ENCODE measurements at regions not wholly inside any gene's neighbourhood (a gene's known extent, or its start where the extent isn't known, plus 50 kb on each side); places are given as distances from the start of the nearest gene placed in this dataset.

DNA sequence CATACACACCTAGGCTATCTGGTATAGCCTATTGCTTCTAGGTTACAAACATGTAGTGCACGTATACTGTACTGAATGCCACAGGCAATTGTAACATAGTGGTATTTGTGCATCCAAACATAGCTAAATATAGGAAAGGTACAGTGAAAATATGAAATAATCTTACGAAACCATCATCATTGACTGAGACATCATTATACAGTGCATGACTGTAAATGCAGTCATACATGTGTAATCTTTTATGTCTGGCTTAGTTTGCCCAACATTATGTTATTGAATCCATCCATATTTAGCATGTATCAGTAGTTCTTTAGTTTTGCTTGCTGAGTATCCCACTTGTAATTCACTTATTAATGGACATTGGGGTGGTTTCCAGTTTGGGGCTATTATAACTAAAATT is 124.9 kb downstream of the CYLD start:
- DNase-seq, result no peak

DNA sequence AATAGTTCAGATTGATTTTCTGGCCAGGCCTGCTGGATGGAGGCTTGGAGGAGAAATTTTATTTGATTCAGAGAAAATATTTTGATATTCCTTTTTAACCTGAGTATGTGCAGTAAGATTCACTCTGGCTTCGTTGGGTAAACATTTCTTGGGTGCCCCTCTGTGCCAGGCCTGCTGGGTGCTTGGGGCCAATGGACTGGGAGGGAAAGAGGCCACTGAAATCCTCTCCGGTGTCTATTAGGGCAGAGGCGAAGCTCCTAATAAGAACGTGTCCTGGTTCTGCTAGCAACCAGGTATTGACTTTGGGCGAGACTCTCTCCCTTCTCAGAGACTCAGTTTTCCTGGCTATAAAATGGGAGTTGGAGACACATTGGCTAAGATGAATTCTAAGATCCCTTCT is 122.5 kb downstream of the CYLD start:
- DNase-seq, result no peak

DNA sequence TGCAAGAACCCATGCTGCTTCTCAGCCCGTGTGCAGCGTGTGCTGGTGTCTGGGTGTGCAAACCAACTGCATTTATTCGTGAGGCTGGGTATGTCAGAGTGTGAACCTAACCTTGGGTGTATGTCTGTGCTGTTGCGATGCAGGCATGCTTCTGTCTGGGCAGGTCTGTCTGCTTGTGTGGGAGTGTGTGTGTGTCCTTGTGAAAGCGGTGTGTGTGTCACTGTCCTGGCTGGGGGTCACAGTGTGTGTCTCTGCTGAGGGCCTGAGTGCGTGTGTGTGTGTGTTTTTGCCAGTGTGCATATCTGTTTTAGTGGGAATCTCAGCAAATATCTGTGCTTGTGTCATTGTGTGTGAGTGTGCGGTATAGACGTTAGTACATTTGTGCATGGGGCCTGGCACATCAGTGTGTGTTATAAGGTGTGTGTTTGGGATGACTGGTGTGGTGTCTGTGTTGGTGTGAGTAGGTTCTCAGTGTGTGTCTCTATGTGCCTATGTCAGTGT is 121.8 kb downstream of the CYLD start:
- DNase-seq, result no peak

DNA sequence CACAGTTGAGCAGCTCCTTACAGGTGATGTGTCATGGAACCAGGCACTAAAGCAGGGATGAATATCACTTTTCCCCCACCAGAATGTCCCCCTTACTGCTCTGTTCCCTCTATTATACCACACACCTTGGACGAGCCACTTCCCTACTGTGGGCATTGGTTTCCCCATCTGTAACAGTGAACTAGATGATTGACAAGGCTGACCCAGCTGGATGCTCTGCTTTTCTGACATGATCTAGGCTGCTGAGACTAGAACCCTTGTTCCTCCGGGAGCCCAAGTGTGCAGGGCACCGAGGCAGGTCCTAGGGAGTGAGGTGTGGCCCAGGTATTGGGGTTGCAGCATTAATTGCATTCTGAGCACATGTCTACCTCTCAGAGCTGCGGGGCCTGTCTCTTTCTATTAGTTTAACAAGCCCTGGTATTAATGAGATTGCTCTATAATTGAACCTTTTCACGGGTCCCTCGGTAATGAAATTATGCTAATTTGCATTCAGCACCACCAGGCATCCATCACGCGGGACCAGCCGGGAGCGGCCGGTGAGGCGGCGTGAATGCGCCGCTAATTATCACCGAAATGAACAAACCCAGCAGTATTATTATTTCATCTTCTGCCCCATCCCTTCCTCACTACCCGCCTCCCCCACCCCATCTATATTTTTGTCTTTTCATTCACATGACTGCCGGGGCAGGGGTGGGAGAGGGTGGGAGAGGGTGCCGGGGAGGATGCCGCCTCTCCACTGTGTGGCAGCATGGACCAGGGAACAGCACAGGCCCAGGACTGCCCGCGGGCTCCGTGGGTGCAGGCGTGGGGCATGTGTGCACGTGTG is 121.1 kb downstream of the CYLD start:
- no peak for DNase-seq

DNA sequence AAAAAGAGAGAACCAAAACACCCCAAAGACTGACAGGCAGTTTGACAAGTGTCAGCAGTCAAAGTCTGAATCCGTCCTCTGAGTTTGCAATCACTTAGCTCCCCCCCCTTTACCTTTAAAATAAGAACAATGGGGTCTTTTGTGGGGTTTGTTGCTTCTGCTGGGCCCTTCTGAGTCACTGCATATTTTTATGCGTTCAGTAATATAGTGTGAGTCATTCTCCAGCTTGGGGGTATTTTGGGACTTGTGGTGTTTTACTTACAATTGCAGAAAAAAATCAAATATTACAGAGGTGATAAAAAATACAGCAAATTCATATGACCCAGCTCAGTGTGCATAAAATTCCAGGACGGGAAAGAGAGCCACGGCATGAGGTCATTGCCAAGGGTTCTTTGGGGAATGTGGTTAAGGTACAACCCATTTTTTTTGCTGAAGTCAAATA is 120.1 kb downstream of the CYLD start:
- no peak for DNase-seq

DNA sequence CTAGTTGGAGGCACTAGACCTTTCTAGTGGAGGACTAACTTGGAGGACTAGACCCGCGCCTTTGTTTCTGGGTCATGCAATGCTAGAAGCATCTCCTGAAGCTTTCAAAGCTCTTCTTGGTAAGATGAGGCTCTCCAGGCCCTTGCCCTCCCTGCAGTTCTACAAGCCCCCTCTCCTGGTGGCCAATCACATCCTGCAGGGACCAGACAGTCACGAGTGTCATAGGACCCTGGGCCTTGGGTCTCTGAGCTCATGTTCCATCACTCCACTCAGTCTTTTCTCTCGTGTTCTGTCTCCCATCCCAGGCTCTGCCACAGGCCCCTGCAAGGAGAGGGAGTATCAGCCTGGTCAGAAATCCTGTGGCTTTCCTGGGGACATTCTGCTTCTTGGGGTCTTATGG is 119.6 kb downstream of the CYLD start:
- DNase-seq, result no peak

DNA sequence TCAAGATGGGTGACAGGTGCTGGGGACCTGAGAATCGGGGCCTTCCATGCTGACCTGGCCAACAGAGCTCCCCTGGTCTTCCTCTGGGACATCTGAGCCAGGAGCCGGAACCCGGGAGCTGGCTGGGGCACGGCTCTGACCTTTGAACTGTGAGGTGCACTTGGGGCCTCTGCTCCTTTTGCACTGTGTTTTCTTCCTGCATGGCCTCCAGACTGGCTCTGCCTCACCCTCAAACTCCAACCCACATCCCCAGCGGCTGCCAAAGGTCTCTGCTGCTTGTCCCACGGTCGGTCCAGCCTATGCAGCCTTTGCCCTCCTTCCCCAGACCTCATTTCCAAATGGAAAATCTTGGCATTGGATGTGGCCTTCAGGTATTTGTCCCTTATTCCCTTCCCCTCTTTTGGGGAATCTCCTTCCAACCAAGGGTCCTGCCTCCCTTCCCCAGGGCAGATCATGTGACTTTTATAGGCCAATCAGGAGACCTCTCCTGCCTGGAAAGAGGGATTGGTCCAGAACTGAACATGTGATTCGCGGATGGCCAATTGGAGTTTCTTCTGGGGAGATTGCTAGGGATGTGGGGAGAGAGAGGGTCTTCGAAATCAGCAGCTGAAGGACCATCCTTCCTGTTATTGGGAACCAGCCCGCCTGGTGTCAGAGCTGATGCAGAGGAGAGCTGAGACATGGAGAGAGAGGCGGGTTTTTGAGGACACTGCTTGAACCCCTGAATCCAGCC is 117.9 kb downstream of the CYLD start:
- DNase-seq, result no peak

DNA sequence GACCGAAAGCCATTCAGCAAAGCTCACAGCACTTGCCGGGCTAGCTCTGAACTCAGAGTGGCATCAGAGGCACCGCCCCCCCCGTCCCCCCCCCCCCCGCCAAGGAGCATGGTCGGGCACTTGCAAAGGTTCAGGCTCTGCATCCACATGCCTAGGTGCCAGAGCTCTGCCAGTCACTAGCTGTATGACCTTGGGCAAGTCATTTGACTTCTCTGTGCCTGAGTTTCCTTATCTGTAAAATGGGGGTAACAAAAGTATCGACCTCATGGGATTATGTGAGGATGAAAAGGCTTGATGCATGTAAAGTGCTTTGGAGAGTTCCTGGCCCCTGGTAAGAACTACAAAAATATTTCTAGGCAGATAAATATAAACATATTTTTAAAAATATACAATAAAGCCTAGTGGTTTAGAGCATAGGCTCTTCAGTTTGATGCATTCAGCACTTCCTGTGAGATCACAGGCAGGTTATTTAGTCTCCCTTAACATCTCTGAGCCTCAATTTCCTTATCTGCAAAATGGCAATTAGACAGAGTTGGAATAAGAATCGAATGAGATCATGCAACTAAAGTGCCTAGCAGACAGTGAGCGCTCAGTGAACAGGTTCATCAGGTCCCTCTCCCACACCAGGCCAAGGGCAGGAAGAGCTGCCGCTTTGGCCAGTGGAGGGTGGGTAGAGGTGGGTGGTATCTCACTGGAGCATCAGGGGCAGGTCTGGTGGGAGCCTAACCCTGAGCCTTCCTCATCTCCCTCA is 117.2 kb downstream of the CYLD start:
- no peak for DNase-seq

DNA sequence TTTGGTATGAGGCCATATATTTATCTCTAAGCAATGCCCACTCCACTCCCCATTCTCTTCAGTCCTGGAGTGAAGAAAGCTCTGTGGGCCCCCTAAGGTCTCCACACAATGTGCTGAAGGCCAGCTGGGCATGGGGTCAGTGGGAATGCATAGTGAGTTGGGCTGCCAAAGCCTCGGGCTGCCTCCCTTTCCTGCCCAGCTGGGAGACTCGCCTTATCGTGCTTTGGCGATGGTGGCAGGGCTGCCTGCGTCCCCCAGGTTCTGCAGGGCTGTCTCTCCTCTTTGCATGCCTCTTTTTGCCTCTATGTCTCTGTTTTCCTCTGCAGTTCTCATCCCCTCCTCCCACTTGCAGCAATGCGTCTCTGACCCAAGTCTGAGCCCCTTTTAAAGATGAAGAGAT is 116.5 kb downstream of the CYLD start:
- DNase-seq, result no peak

DNA sequence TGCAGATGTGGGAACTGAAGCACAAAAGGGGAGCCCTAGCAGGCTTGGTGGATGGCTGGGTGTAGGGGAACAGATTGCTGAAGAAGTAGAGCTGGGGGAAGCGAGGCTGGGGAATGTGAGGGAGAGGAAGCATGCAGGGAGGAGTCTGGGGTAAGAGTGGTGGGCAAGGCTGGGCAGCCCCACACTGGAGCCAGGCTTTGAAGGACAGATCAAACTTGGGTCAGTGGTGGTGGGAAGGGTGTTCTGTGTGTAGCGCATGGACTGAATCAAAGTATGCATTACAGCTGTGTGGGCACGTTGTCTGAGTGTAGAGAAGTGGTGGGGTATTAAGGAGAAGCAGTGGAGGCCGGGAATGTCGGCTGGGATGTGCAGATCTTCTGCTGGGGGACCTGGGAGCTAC is 116.0 kb downstream of the CYLD start:
- no peak for DNase-seq

DNA sequence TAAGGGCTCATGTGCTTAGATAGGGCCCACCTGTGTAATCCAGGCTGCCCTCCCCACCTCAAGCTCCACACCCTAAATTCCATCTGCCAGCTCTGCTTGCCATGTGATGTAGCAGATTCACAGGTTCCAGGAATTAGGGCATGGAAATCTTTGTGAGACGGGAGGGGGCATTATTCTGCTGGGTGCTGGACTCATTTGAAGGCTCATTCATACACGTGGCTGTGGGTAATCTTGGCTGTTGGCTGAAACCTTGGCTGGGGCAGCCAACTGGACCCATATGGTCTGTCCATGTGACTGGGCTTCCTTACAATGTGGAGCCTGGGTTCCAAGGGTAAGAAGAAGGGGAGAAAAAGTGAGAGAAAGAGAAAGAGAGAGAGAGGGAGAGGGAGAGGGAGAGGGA is 115.1 kb downstream of the CYLD start:
- DNase-seq, result no peak

DNA sequence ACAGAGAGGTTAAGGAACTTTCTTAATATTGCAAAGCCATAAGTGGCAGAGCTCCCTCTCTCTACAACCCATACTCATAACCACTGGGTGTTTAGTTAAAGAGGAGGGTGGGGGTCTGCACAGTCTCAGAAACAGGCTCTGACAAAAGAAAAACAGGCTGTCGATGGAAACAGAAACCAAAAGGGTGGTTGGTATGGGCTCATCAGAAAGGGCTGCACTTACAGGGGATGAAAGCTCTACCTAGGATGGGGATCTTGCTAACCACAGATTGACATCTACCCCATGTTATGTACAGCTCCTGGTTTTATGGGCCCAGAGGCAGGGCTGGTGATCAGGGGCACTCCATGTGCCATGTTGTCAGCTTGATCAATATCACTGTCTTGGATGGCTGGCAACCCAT is 111.4 kb downstream of the CYLD start:
- no peak for DNase-seq
